A549 (cell line): ENCODE measurements at regions not wholly inside any gene's neighbourhood (a gene's known extent, or its start where the extent isn't known, plus 50 kb on each side); places are given as distances from the start of the nearest gene placed in this dataset.

Source experiments
- ATAC-seq, 2 experiments: fragments of 200-7000 bp in 1 of 2; fragments of >200 bp in 1 of 2; cut with Nextera tagmentation in 1 of 2; cut with Tn5 transposase in 1 of 2; 3 replicates each; pipeline versions ENCODE4 v1.8.0 to v1.9.1; 2018 to 2020; ENCODE audit warnings: mild to moderate bottlenecking in 1 of 2, moderate library complexity in 1 of 2
- CTCF ChIA-PET: fragments of 300-600 bp; sonication (Branson Sonifier 250); formaldehyde crosslinking; extraction: SDS; loops from one replicate; lab custom pipeline; 2021; ENCODE audit warnings: antibody characterized with exemption, inconsistent platforms; lab: Yijun Ruan, JAX
- POLR2A ChIA-PET: fragments of 350-600 bp; formaldehyde crosslinking; extraction: SDS; loops from one replicate; lab custom pipeline; 2021; ENCODE audit warnings: antibody characterized with exemption, inconsistent platforms; lab: Yijun Ruan, JAX
- DNase-seq, 2 experiments: peaks; one replicate each; pipeline versions ENCODE4 v3.0.0 to v3.0.0-alpha.2; 2011 to 2016; ENCODE audit warnings: low read depth in 1 of 2, low spot score in 1 of 2
- FAIRE-seq: peaks from 2 replicates; lab custom pipeline; 2011; peaks lifted over from hg19 to GRCh38; lab: Jason Lieb, UNC
- H3K27ac ChIP-seq, 2 experiments: fragments of >200 bp; sonication (Bioruptor Twin); formaldehyde crosslinking; 3 replicates each; pipeline ENCODE4 v1.5.1; 2016 to 2017
- H3K4me1 ChIP-seq: fragments of >200 bp; sonication (Bioruptor Twin); formaldehyde crosslinking; 3 replicates; pipeline ENCODE4 v1.6.1; 2016
- H3K4me2 ChIP-seq: fragments of >200 bp; sonication (Bioruptor Twin); formaldehyde crosslinking; 3 replicates; pipeline ENCODE4 v1.6.1; 2016
- H3K4me3 ChIP-seq: fragments of >200 bp; sonication (Bioruptor Twin); formaldehyde crosslinking; 3 replicates; pipeline ENCODE4 v1.5.1; 2016
- H3K9me3 ChIP-seq: fragments of >200 bp; sonication (Bioruptor Twin); formaldehyde crosslinking; 3 replicates; pipeline ENCODE4 v1.6.1; 2016
- ATOH8 ChIP-seq: fragments of 250-450 bp; sonication (Bioruptor Pico); IDR thresholded peaks from 2 replicates; pipeline ENCODE4 v1.5.0; 2020; ENCODE audit warnings: low read depth, mild to moderate bottlenecking, moderate library complexity
- CBX2 ChIP-seq: fragments of 200-600 bp; sonication (generic); IDR thresholded peaks from 2 replicates; pipeline ENCODE4 v1.6.1; 2016; ENCODE audit warnings: low read depth, mild to moderate bottlenecking, borderline replicate concordance
- CBX8 ChIP-seq: fragments of 200-600 bp; sonication (generic); IDR thresholded peaks from 2 replicates; pipeline ENCODE4 v1.6.1; 2016
- CHD2 ChIP-seq: fragments of 150-350 bp; IDR thresholded peaks from 2 replicates; pipeline ENCODE4 v1.6.1; 2014; ENCODE audit warnings: low read length; ENCODE audit not compliant: partially characterized antibody
- ELK1 ChIP-seq: fragments of 150-350 bp; IDR thresholded peaks from 2 replicates; pipeline ENCODE4 v1.6.1; 2014; ENCODE audit warnings: low read depth, mild to moderate bottlenecking, low read length
- EP300 ChIP-seq, 2 experiments: fragments of >200 bp; sonication (Bioruptor Twin); formaldehyde crosslinking; IDR thresholded peaks; 2 replicates in 1 of 2; 3 replicates in 1 of 2; pipeline ENCODE4 v1.6.1; 2016 to 2017
- FOSL2 ChIP-seq, 2 experiments: fragments of 450-650 bp in 1 of 2; fragments of >200 bp in 1 of 2; sonication (Bioruptor Twin) in 1 of 2; formaldehyde crosslinking; IDR thresholded peaks; 2 replicates each; pipeline versions ENCODE4 v1.5.0 to v1.6.1; 2016 to 2020; ENCODE audit warnings: mild to moderate bottlenecking in 1 of 2, moderate library complexity in 1 of 2
- GATA3 ChIP-seq: IDR thresholded peaks from 2 replicates; pipeline ENCODE4 v1.6.1; 2012; ENCODE audit warnings: borderline replicate concordance
- HES2 ChIP-seq: fragments of >200 bp; sonication (Bioruptor Twin); formaldehyde crosslinking; IDR thresholded peaks from 2 replicates; pipeline ENCODE4 v1.6.1; 2016
- HMGXB4 ChIP-seq: fragments of 250-450 bp; sonication (Bioruptor Pico); IDR thresholded peaks from 2 replicates; pipeline ENCODE4 v1.5.0; 2021; ENCODE audit warnings: mild to moderate bottlenecking, moderate library complexity, borderline replicate concordance
- JUN ChIP-seq, 2 experiments: fragments of >200 bp; sonication (Bioruptor Twin); formaldehyde crosslinking; IDR thresholded peaks; 2 replicates in 1 of 2; 3 replicates in 1 of 2; pipeline ENCODE4 v1.6.1; 2016 to 2017
- MYC ChIP-seq: IDR thresholded peaks from 2 replicates; pipeline ENCODE4 v1.6.1; 2012; ENCODE audit warnings: mild to moderate bottlenecking, inconsistent platforms, low read length, improper control_type of control experiment, borderline replicate concordance
- NR3C1 ChIP-seq: fragments of >200 bp; sonication (Bioruptor Twin); formaldehyde crosslinking; IDR thresholded peaks from 3 replicates; pipeline ENCODE4 v1.6.1; 2017
- POLR2A ChIP-seq: IDR thresholded peaks from 2 replicates; pipeline ENCODE4 v1.6.1; 2012; ENCODE audit warnings: mild to moderate bottlenecking, low read length
- POLR2AphosphoS2 ChIP-seq: conservative IDR thresholded peaks from 2 replicates; pipeline ENCODE4 v1.6.1; 2012; ENCODE audit warnings: low read length, improper control_type of control experiment, inconsistent platforms
- RAD21 ChIP-seq, 2 experiments: fragments of >200 bp in 1 of 2; sonication (Bioruptor Twin) in 1 of 2; formaldehyde crosslinking in 1 of 2; IDR thresholded peaks in 1 of 2; conservative IDR thresholded peaks in 1 of 2; 2 replicates in 1 of 2; 3 replicates in 1 of 2; pipeline ENCODE4 v1.6.1; 2012 to 2018; ENCODE audit warnings: inconsistent platforms in 1 of 2
- RCOR1 ChIP-seq: fragments of 150-350 bp; IDR thresholded peaks from 2 replicates; pipeline ENCODE4 v1.6.1; 2014; ENCODE audit warnings: antibody characterized with exemption, low read length, low read depth
- RFX5 ChIP-seq: fragments of 450-650 bp; IDR thresholded peaks from 2 replicates; pipeline ENCODE4 v1.7.1; 2014; ENCODE audit warnings: antibody characterized with exemption, mild to moderate bottlenecking, moderate library complexity
- ZC3H11A ChIP-seq: fragments of 450-650 bp; IDR thresholded peaks from 2 replicates; pipeline ENCODE4 v1.6.1; 2014; ENCODE audit warnings: antibody characterized with exemption, mild to moderate bottlenecking
- ZNF302 ChIP-seq: fragments of 250-450 bp; sonication (Bioruptor Pico); IDR thresholded peaks from 2 replicates; pipeline ENCODE4 v1.9.0; 2021; ENCODE audit warnings: inconsistent platforms, mild to moderate bottlenecking, moderate library complexity
- ZSCAN20 ChIP-seq: fragments of 250-450 bp; sonication (Bioruptor Pico); IDR thresholded peaks from 2 replicates; pipeline ENCODE4 v1.8.0; 2022; ENCODE audit warnings: mild to moderate bottlenecking, moderate library complexity
- WGBS: methylation state at CpG from one replicate; pipeline ENCODE4 v1.1.6; 2017; ENCODE audit errors: missing lambda C conversion rate; 5-methylcytosine and 5-hydroxymethylcytosine counted together

GRCh38 chr4:79636991-79637390, 229.0 kb upstream of the GK2 start:
- WGBS: 4% methylated on average over 1 of the region's 1 CpG
- CTCF ChIA-PET: no interaction called here
- Histone ChIP-seq H3K9me3 (no peaks in the 10 kb centered on the region), H3K4me2 (no peak overlapping the region), H3K4me3 (no peak overlapping the region), H3K27ac (no peak overlapping the region), H3K4me1 (no peaks in the 10 kb centered on the region)
- ATAC-seq (no peak), DNase-seq (no peak), FAIRE-seq (no peak)
- POLR2A ChIA-PET: no interaction called here
- TF ChIP-seq ZNF302 (CRISPR knock-in tag): no peak
- TF ChIP-seq RAD21 (conservative IDR thresholded peaks at IDR 0.05 in 1 of 2, IDR thresholded peaks at IDR 0.05 in 1 of 2): no peak
- no peak for TF ChIP-seq MYC
- TF ChIP-seq GATA3: no peak
- no peak for TF ChIP-seq NR3C1
- TF ChIP-seq POLR2A: no peak
- no peak for TF ChIP-seq HMGXB4
- TF ChIP-seq CBX2: no peak
- TF ChIP-seq ELK1: no peak
- TF ChIP-seq RFX5: no peak
- TF ChIP-seq ZC3H11A: no peak
- TF ChIP-seq, all 56 proteins: peak for 0

- no peak for ATAC-seq
- TF ChIP-seq CHD2 (no peak), EP300 (IDR thresholded peaks at IDR 0.05) (no peak), ZNF302 (CRISPR knock-in tag) (no peak), JUN (IDR thresholded peaks at IDR 0.05) (no peak), HMGXB4 (no peak), ATOH8 (CRISPR knock-in tag) (no peak)
- DNase-seq: no peak
- ChIA-PET POLR2A (no interaction called here), CTCF (no interaction called here)
- Histone ChIP-seq H3K4me3 (no peak overlapping the region), H3K4me2 (no peak overlapping the region), H3K9me3 (no peaks in the 10 kb centered on the region), H3K27ac (no peak overlapping the region), H3K4me1 (no peaks in the 10 kb centered on the region)
- WGBS: 46% methylated on average over 9 of the region's 9 CpGs
- no peak for FAIRE-seq
Observed at GRCh38 chr4:79634111-79634510, 226.1 kb upstream of the GK2 start.

GRCh38 chr4:79632114-79632513, 224.1 kb upstream of the GK2 start:
- no peaks in the 10 kb centered on the region for H3K9me3 ChIP-seq
- 63% methylated on average over 3 of the region's 3 CpGs for WGBS
- H3K4me1 ChIP-seq: no peaks in the 10 kb centered on the region
- no peak overlapping the region for H3K27ac ChIP-seq
- ATAC-seq (no peak), FAIRE-seq (no peak), DNase-seq (no peak)
- ChIA-PET CTCF (no interaction called here), POLR2A (no interaction called here)
- H3K4me3 ChIP-seq: no peak overlapping the region
- TF ChIP-seq POLR2AphosphoS2: no peak
- no peak for TF ChIP-seq FOSL2 (IDR thresholded peaks at IDR 0.05)
- TF ChIP-seq FOSL2 (CRISPR knock-in tag; IDR thresholded peaks at IDR 0.05): no peak
- no peak for TF ChIP-seq RFX5
- TF ChIP-seq CBX8: no peak
- TF ChIP-seq RCOR1: no peak
- no peak for TF ChIP-seq HES2
- no peak for TF ChIP-seq MYC
- TF ChIP-seq ZSCAN20 (CRISPR knock-in tag): no peak
- no peak for TF ChIP-seq ELK1
- no peak overlapping the region for H3K4me2 ChIP-seq
